HG02973 (cell line): ENCODE measurements at regions not wholly inside any gene's neighbourhood (a gene's known extent, or its start where the extent isn't known, plus 50 kb on each side); places are given as distances from the start of the nearest gene placed in this dataset.
"Not testable (repeated sequence)": the region's sequence is repeated elsewhere in the genome, so short reads cannot be mapped to it uniquely, and the experiment has no call there.

ENCODE experiments used
- ATAC-seq: cut with Tn5 transposase; IDR thresholded peaks from one replicate; pipeline ENCODE4 v1.9.1; 2021; ENCODE audit warnings: moderate library complexity; ENCODE audit not compliant: unreplicated experiment

- no peak for ATAC-seq
Measured at GRCh38 chr4:171538601-171539100, 274.6 kb upstream of the GALNTL6 start.

- ATAC-seq = no peak
Measured at GRCh38 chr4:171534391-171534790, 278.8 kb upstream of the GALNTL6 start.

GRCh38 chr4:171532968-171533367 is 280.2 kb upstream of the GALNTL6 start:
- no peak for ATAC-seq

- no peak for ATAC-seq
Measured at GRCh38 chr4:171524903-171525302, 288.3 kb upstream of the GALNTL6 start.

GRCh38 chr4:171521726-171522125 is 291.5 kb upstream of the GALNTL6 start:
- no peak for ATAC-seq

- ATAC-seq = no peak
Measured at GRCh38 chr4:171519457-171519856, 293.7 kb upstream of the GALNTL6 start.

GRCh38 chr4:171517883-171518282 is 295.3 kb upstream of the GALNTL6 start:
- ATAC-seq = no peak

- no peak for ATAC-seq
Measured at GRCh38 chr4:171516694-171517093, 296.5 kb upstream of the GALNTL6 start.

- no peak for ATAC-seq
Measured at GRCh38 chr4:171484681-171485080, 328.5 kb upstream of the GALNTL6 start.

GRCh38 chr4:171478181-171478580 is 335.0 kb upstream of the GALNTL6 start:
- no peak for ATAC-seq

GRCh38 chr4:171475111-171475510 is 338.1 kb upstream of the GALNTL6 start:
- ATAC-seq = not testable (repeated sequence)

GRCh38 chr4:171473155-171473554 is 340.0 kb upstream of the GALNTL6 start:
- ATAC-seq = no peak

- ATAC-seq = no peak
Measured at GRCh38 chr4:171472230-171472629, 341.0 kb upstream of the GALNTL6 start.

- no peak for ATAC-seq
Measured at GRCh38 chr4:171464499-171464898, 348.7 kb upstream of the GALNTL6 start.

- no peak for ATAC-seq
Measured at GRCh38 chr4:171461191-171461590, 352.0 kb upstream of the GALNTL6 start.

GRCh38 chr4:171448919-171449481 is 364.2 kb upstream of the GALNTL6 start:
- ATAC-seq = no peak

- ATAC-seq = no peak
Measured at GRCh38 chr4:171448358-171448757, 364.8 kb upstream of the GALNTL6 start.

GRCh38 chr4:171441300-171441941 is 371.8 kb upstream of the GALNTL6 start:
- no peak for ATAC-seq

- no peak for ATAC-seq
Measured at GRCh38 chr4:171433674-171434073, 379.5 kb upstream of the GALNTL6 start.

- no peak for ATAC-seq
Measured at GRCh38 chr4:171432536-171432935, 380.7 kb upstream of the GALNTL6 start.

- peak; percentile 85 for ATAC-seq
Measured at GRCh38 chr4:171430495-171430894, 382.7 kb upstream of the GALNTL6 start.

- ATAC-seq = no peak
Measured at GRCh38 chr4:171397175-171397574, 416.0 kb upstream of the GALNTL6 start.

- ATAC-seq = no peak
Measured at GRCh38 chr4:171390626-171391025, 422.6 kb upstream of the GALNTL6 start.
